ENCODE measurements at regions not wholly inside any gene's neighbourhood (a gene's known extent, or its start where the extent isn't known, plus 50 kb on each side); places are given as distances from the start of the nearest gene placed in this dataset.

DNA sequence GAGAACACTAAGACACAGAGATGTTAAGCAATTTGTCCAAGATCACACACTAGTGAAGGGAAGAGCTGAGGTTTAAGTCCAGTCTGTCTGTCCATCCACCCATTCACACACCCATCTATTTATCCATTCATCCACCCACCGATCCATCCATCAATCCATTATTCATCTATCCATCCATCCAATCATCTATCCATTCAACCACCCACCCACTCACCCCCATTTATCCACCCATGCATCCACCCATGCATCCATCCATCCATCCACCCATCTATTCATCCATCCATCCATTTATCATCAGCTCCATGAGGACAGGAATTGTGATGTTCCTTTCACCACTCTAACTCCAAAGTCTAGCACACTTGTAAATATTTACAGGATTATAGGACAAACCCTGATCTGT, 242.3 kb upstream of the PMEPA1 start:
- Histone ChIP-seq H3K4me3 (ENCODE audit: low read depth, low read length) (no peak overlapping the region), H2BK12ac (ENCODE audit: low read length) (no peak overlapping the region), H3K79me1 (ENCODE audit: low read length) (no peaks in the 10 kb centered on the region), H4K12ac (ENCODE audit: low read depth, low read length) (no peak overlapping the region), H3K27ac (ENCODE audit: low read depth, low read length) (no peak overlapping the region), H4K91ac (ENCODE audit: low read depth, low read length) (no peak overlapping the region), H3K27me3 (ENCODE audit: insufficient read depth, low read length) (no peaks in the 10 kb centered on the region), H3K9ac (ENCODE audit: low read length) (no peak overlapping the region), H2BK5ac (ENCODE audit: low read depth, low read length, poor library complexity) (no peak overlapping the region), H2AFZ (ENCODE audit: insufficient read depth, low read length, poor library complexity) (no peak overlapping the region), H4K8ac (ENCODE audit: low read depth, low read length) (no peak overlapping the region), H2BK120ac (ENCODE audit: insufficient read depth, low read length, poor library complexity) (no peak overlapping the region), H3K9me3 (ENCODE audit: insufficient read depth, low read depth, low read length) (peaks cover 7% of the 10 kb centered on the region), H3K18ac (ENCODE audit: low read length) (no peak overlapping the region), H3K23ac (ENCODE audit: low read length) (no peak overlapping the region), H3K36me3 (ENCODE audit: control insufficient read depth in 1 of 2, insufficient read depth in 2 of 2, low read length in 2 of 2) (no peaks in the 10 kb centered on the region), H2AK5ac (ENCODE audit: low read length) (no peak overlapping the region), H3K4me2 (ENCODE audit: low read length) (no peak overlapping the region), H3K4ac (ENCODE audit: low read depth, low read length) (no peak overlapping the region), H3K79me2 (ENCODE audit: control insufficient read depth, insufficient read depth, low read length, poor library complexity) (no peaks in the 10 kb centered on the region), H3K4me1 (ENCODE audit: control insufficient read depth in 1 of 2, insufficient read depth in 2 of 2, low read length in 2 of 2) (no peaks in the 10 kb centered on the region), H3K14ac (ENCODE audit: low read length) (no peak overlapping the region)
- 100% methylated on average over 1 of the region's 1 CpG for WGBS (ENCODE audit: extremely low coverage, insufficient coverage, insufficient read length)
- no peak for DNase-seq

DNA sequence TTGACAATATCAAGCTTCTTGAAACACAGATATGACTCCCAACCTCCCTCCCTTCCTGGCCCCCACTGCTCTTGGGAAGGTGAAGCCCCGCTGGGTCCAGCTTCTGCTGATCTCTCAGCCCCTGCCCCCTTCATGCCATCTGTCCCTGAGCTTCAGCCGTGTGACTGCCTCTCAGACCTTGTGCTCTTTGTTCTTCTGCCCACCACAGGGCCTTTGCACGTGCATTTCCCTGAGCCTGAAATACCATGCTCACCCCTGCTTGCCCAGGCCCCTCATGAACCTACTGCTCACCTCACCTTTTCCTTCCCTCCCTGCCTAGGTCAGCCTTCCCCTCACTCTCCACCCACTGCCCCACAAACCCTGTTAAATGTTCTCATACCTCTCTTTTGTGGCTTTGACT, 241.7 kb upstream of the PMEPA1 start:
- no peak overlapping the region for H2AK5ac ChIP-seq (ENCODE audit: low read length)
- no peak overlapping the region for H3K23ac ChIP-seq (ENCODE audit: low read length)
- H3K9ac ChIP-seq (ENCODE audit: low read length), result no peak overlapping the region
- H2BK12ac ChIP-seq (ENCODE audit: low read length), result no peak overlapping the region
- no peaks in the 10 kb centered on the region for H3K79me1 ChIP-seq (ENCODE audit: low read length)
- H2BK5ac ChIP-seq (ENCODE audit: low read depth, low read length, poor library complexity), result no peak overlapping the region
- peaks cover 7% of the 10 kb centered on the region for H3K9me3 ChIP-seq (ENCODE audit: insufficient read depth, low read depth, low read length)
- H3K4me1 ChIP-seq (ENCODE audit: control insufficient read depth in 1 of 2, insufficient read depth in 2 of 2, low read length in 2 of 2), result no peaks in the 10 kb centered on the region
- H3K4me3 ChIP-seq (ENCODE audit: low read depth, low read length), result no peak overlapping the region
- H2BK120ac ChIP-seq (ENCODE audit: insufficient read depth, low read length, poor library complexity), result no peak overlapping the region
- H3K4ac ChIP-seq (ENCODE audit: low read depth, low read length), result no peak overlapping the region
- H3K27ac ChIP-seq (ENCODE audit: low read depth, low read length), result no peak overlapping the region
- no peaks in the 10 kb centered on the region for H3K79me2 ChIP-seq (ENCODE audit: control insufficient read depth, insufficient read depth, low read length, poor library complexity)
- no peak overlapping the region for H3K14ac ChIP-seq (ENCODE audit: low read length)
- no peak overlapping the region for H3K4me2 ChIP-seq (ENCODE audit: low read length)
- no CpG with 5 or more reads among the region's 3 CpGs for WGBS (ENCODE audit: extremely low coverage, insufficient coverage, insufficient read length)
- no peaks in the 10 kb centered on the region for H3K36me3 ChIP-seq (ENCODE audit: control insufficient read depth in 1 of 2, insufficient read depth in 2 of 2, low read length in 2 of 2)
- no peak overlapping the region for H4K91ac ChIP-seq (ENCODE audit: low read depth, low read length)
- no peak overlapping the region for H4K8ac ChIP-seq (ENCODE audit: low read depth, low read length)
- no peak overlapping the region for H4K12ac ChIP-seq (ENCODE audit: low read depth, low read length)
- DNase-seq, result no peak
- no peak overlapping the region for H3K18ac ChIP-seq (ENCODE audit: low read length)
- H2AFZ ChIP-seq (ENCODE audit: insufficient read depth, low read length, poor library complexity), result no peak overlapping the region
- H3K27me3 ChIP-seq (ENCODE audit: insufficient read depth, low read length), result no peaks in the 10 kb centered on the region

DNA sequence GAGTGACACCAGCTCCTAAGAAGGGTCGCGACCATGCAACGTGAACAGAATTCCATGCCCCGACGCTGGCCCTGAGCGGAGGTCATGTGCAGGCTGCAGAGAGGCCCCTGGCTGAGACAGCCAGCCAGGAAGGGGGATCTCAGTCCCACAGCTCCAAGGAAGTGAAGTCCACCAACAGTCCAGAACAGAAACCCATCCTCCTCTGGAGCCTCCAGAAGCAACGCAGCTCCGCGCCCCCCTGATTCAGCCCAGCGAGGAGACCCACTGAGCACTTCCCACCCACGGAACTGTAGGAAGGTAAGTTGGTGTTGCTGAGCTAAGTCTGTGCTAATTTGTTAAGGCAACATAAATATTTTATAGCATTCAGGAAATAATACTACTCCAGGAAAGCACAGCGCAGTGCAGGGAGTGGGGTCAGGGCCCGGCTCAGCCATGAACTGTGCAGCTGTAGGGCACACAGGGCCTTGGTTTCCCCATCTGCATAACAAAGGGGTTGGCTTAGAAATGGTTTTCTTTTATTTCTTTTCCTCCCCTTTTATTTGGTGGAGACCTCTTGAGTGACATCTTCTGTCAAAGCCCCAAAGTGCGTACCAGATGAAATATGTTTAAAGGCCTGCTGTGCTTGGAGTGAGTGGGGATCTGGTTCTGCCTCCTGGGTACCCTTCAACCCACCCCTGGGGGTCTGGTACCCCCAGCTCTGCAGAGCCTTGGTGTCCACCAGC, 241.1 kb upstream of the PMEPA1 start:
- Histone ChIP-seq H3K79me2 (ENCODE audit: control insufficient read depth, insufficient read depth, low read length, poor library complexity) (no peaks in the 10 kb centered on the region), H4K12ac (ENCODE audit: low read depth, low read length) (no peak overlapping the region), H3K9me3 (ENCODE audit: insufficient read depth, low read depth, low read length) (peaks cover 7% of the 10 kb centered on the region), H3K23ac (ENCODE audit: low read length) (no peak overlapping the region), H3K4me1 (ENCODE audit: control insufficient read depth in 1 of 2, insufficient read depth in 2 of 2, low read length in 2 of 2) (no peaks in the 10 kb centered on the region), H2BK5ac (ENCODE audit: low read depth, low read length, poor library complexity) (no peak overlapping the region), H2BK12ac (ENCODE audit: low read length) (no peak overlapping the region), H3K18ac (ENCODE audit: low read length) (no peak overlapping the region), H3K79me1 (ENCODE audit: low read length) (no peaks in the 10 kb centered on the region), H3K36me3 (ENCODE audit: control insufficient read depth in 1 of 2, insufficient read depth in 2 of 2, low read length in 2 of 2) (no peaks in the 10 kb centered on the region), H3K4me2 (ENCODE audit: low read length) (no peak overlapping the region), H3K14ac (ENCODE audit: low read length) (no peak overlapping the region), H2AFZ (ENCODE audit: insufficient read depth, low read length, poor library complexity) (no peak overlapping the region), H4K8ac (ENCODE audit: low read depth, low read length) (no peak overlapping the region), H2BK120ac (ENCODE audit: insufficient read depth, low read length, poor library complexity) (no peak overlapping the region), H3K27ac (ENCODE audit: low read depth, low read length) (no peak overlapping the region), H3K4me3 (ENCODE audit: low read depth, low read length) (no peak overlapping the region), H3K4ac (ENCODE audit: low read depth, low read length) (no peak overlapping the region), H2AK5ac (ENCODE audit: low read length) (no peak overlapping the region), H3K9ac (ENCODE audit: low read length) (no peak overlapping the region), H3K27me3 (ENCODE audit: insufficient read depth, low read length) (no peaks in the 10 kb centered on the region), H4K91ac (ENCODE audit: low read depth, low read length) (no peak overlapping the region)
- WGBS (ENCODE audit: extremely low coverage, insufficient coverage, insufficient read length), result no CpG with 5 or more reads among the region's 14 CpGs
- DNase-seq, result no peak

DNA sequence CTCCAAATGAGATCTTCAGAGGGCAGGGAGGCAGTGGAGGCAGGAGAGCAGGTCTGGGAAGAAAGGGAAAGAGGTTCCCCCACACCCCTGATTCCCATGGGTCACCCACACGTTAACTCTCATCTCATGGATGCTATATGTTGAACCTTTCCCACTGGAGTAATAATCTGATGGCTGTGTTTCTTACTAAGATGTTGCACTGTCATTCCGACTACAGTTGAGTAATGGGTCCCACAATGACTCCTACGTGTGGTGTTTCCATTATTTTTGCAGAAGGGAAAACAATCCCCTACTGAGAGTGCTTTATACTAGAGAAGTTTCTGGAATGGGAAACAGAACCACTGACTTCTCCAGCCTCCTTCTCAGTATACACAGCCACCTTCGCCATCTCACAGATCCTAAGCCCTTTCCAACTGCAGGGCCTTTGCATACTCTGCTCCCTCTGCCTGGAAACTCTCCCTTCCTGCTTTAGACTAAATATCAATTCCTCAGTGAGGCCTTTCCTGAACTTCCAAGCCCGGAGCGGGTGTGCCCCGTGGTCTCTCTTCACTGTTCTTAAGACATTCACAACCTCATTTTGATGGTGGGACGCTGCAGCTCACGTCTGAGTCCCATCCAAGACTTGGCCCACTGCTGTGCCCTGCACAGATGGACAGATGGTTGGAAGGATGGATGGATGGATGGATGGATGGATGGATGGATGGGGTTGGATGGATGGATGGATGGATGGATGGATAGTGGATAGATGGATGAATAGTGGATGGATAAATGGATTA, 238.6 kb upstream of the PMEPA1 start:
- Histone ChIP-seq H4K91ac (ENCODE audit: low read depth, low read length) (no peak overlapping the region), H2BK120ac (ENCODE audit: insufficient read depth, low read length, poor library complexity) (no peak overlapping the region), H2BK5ac (ENCODE audit: low read depth, low read length, poor library complexity) (no peak overlapping the region), H3K36me3 (ENCODE audit: control insufficient read depth in 1 of 2, insufficient read depth in 2 of 2, low read length in 2 of 2) (no peaks in the 10 kb centered on the region), H3K27ac (ENCODE audit: low read depth, low read length) (no peak overlapping the region), H3K79me1 (ENCODE audit: low read length) (no peaks in the 10 kb centered on the region), H3K9me3 (ENCODE audit: insufficient read depth, low read depth, low read length) (peaks cover 4% of the 10 kb centered on the region), H3K79me2 (ENCODE audit: control insufficient read depth, insufficient read depth, low read length, poor library complexity) (no peaks in the 10 kb centered on the region), H2AK5ac (ENCODE audit: low read length) (no peak overlapping the region), H3K23ac (ENCODE audit: low read length) (no peak overlapping the region), H3K18ac (ENCODE audit: low read length) (no peak overlapping the region), H2AFZ (ENCODE audit: insufficient read depth, low read length, poor library complexity) (no peak overlapping the region), H3K4ac (ENCODE audit: low read depth, low read length) (no peak overlapping the region), H3K4me2 (ENCODE audit: low read length) (no peak overlapping the region), H3K27me3 (ENCODE audit: insufficient read depth, low read length) (no peaks in the 10 kb centered on the region), H3K4me1 (ENCODE audit: control insufficient read depth in 1 of 2, insufficient read depth in 2 of 2, low read length in 2 of 2) (no peaks in the 10 kb centered on the region), H3K9ac (ENCODE audit: low read length) (no peak overlapping the region), H4K12ac (ENCODE audit: low read depth, low read length) (no peak overlapping the region), H3K4me3 (ENCODE audit: low read depth, low read length) (no peak overlapping the region), H2BK12ac (ENCODE audit: low read length) (no peak overlapping the region), H3K14ac (ENCODE audit: low read length) (no peak overlapping the region), H4K8ac (ENCODE audit: low read depth, low read length) (no peak overlapping the region)
- no peak for DNase-seq
- no CpG with 5 or more reads among the region's 9 CpGs for WGBS (ENCODE audit: extremely low coverage, insufficient coverage, insufficient read length)
